ENCODE measurements at regions not wholly inside any gene's neighbourhood (a gene's known extent, or its start where the extent isn't known, plus 50 kb on each side); places are given as distances from the start of the nearest gene placed in this dataset.

- DNase-seq: no peak
- Histone ChIP-seq H3K79me2 (ENCODE audit: insufficient read depth, low read length) (no peaks in the 10 kb centered on the region), H2AFZ (ENCODE audit: insufficient read depth, low read depth, low read length, poor library complexity, severe bottlenecking) (no peak overlapping the region), H3K27me3 (ENCODE audit: control insufficient read depth in 2 of 2, insufficient read depth in 2 of 2, low read length in 2 of 2) (no peaks in the 10 kb centered on the region), H3K9me3 (replicated peaks in 1 of 2; ENCODE audit: control insufficient read depth in 1 of 2, insufficient read depth in 1 of 2, low read length in 2 of 2) (peaks cover 0 to 4% of the 10 kb centered on the region in 2 donors), H3K4me3 (replicated peaks in 1 of 3; ENCODE audit: low read depth in 2 of 3, low read length in 3 of 3) (no peak overlapping the region), H3K4me1 (ENCODE audit: control insufficient read depth in 1 of 2, insufficient read depth in 2 of 2, low read length in 2 of 2) (no peaks in the 10 kb centered on the region), H4K20me1 (ENCODE audit: insufficient read depth, low read length) (no peaks in the 10 kb centered on the region), H3K4me2 (replicated peaks; ENCODE audit: extremely low read depth, low read length, poor library complexity, severe bottlenecking) (no peak overlapping the region), H3K27ac (ENCODE audit: low read depth in 1 of 2, low read length in 2 of 2) (no peak overlapping the region), H3K9ac (ENCODE audit: insufficient read depth, low read length, poor library complexity, severe bottlenecking) (no peak overlapping the region), H3K36me3 (replicated peaks in 1 of 2; ENCODE audit: control insufficient read depth in 1 of 2, insufficient read depth in 2 of 2, low read length in 2 of 2) (no peaks in the 10 kb centered on the region)
- no peak overlapping the region for H3K27ac Mint-ChIP-seq
- no peak for TF ChIP-seq CTCF (IDR thresholded peaks at IDR 0.05)
- no CpG with 5 or more reads among the region's 1 CpG for WGBS (ENCODE audit: insufficient coverage)
- H3K27me3 Mint-ChIP-seq (ENCODE audit: low read depth in 3 of 3): no peaks in the 10 kb centered on the region
- no peaks in the 10 kb centered on the region for H3K36me3 Mint-ChIP-seq
- intact Hi-C loops (cut with micrococcal nuclease): no loop called here
- no peak overlapping the region for H3K4me3 Mint-ChIP-seq
- H3K9me3 Mint-ChIP-seq: peaks cover 0 to 9% (median 2%) of the 10 kb centered on the region in 7 donors
- no peaks in the 10 kb centered on the region for H3K4me1 Mint-ChIP-seq
Measured at GRCh38 chr11:42823546-42823945, 488.2 kb upstream of the API5 start.

- Histone ChIP-seq H3K4me1 (ENCODE audit: control insufficient read depth in 1 of 2, insufficient read depth in 2 of 2, low read length in 2 of 2) (no peaks in the 10 kb centered on the region), H3K27me3 (ENCODE audit: control insufficient read depth in 2 of 2, insufficient read depth in 2 of 2, low read length in 2 of 2) (no peaks in the 10 kb centered on the region), H3K36me3 (replicated peaks in 1 of 2; ENCODE audit: control insufficient read depth in 1 of 2, insufficient read depth in 2 of 2, low read length in 2 of 2) (no peaks in the 10 kb centered on the region), H3K4me2 (replicated peaks; ENCODE audit: extremely low read depth, low read length, poor library complexity, severe bottlenecking) (no peak overlapping the region), H2AFZ (ENCODE audit: insufficient read depth, low read depth, low read length, poor library complexity, severe bottlenecking) (no peak overlapping the region), H3K79me2 (ENCODE audit: insufficient read depth, low read length) (no peaks in the 10 kb centered on the region), H3K9ac (ENCODE audit: insufficient read depth, low read length, poor library complexity, severe bottlenecking) (no peak overlapping the region), H4K20me1 (ENCODE audit: insufficient read depth, low read length) (no peaks in the 10 kb centered on the region), H3K27ac (ENCODE audit: low read depth in 1 of 2, low read length in 2 of 2) (no peak overlapping the region), H3K9me3 (replicated peaks in 1 of 2; ENCODE audit: control insufficient read depth in 1 of 2, insufficient read depth in 1 of 2, low read length in 2 of 2) (peaks cover 0 to 4% of the 10 kb centered on the region in 2 donors), H3K4me3 (replicated peaks in 1 of 3; ENCODE audit: low read depth in 2 of 3, low read length in 3 of 3) (no peak overlapping the region)
- H3K36me3 Mint-ChIP-seq: no peaks in the 10 kb centered on the region
- H3K27ac Mint-ChIP-seq: no peak overlapping the region
- peaks cover 0 to 9% (median 2%) of the 10 kb centered on the region in 7 donors for H3K9me3 Mint-ChIP-seq
- intact Hi-C loops (cut with micrococcal nuclease): no loop called here
- 90% methylated on average over 3 of the region's 4 CpGs for WGBS (ENCODE audit: insufficient coverage)
- H3K4me1 Mint-ChIP-seq: no peaks in the 10 kb centered on the region
- no peaks in the 10 kb centered on the region for H3K27me3 Mint-ChIP-seq (ENCODE audit: low read depth in 3 of 3)
- no peak overlapping the region for H3K4me3 Mint-ChIP-seq
- no peak for DNase-seq
- TF ChIP-seq CTCF (IDR thresholded peaks at IDR 0.05): no peak
Measured at GRCh38 chr11:42824067-42824466, 487.7 kb upstream of the API5 start.
